ENCODE measurements at regions not wholly inside any gene's neighbourhood (a gene's known extent, or its start where the extent isn't known, plus 50 kb on each side); places are given as distances from the start of the nearest gene placed in this dataset.
"Not testable (repeated sequence)": the region's sequence is repeated elsewhere in the genome, so short reads cannot be mapped to it uniquely, and the experiment has no call there.

GRCh38 chr12:9449181-9449580 lies 158.5 kb downstream of the KLRB1 start:
- DNase-seq = no peak

DNA sequence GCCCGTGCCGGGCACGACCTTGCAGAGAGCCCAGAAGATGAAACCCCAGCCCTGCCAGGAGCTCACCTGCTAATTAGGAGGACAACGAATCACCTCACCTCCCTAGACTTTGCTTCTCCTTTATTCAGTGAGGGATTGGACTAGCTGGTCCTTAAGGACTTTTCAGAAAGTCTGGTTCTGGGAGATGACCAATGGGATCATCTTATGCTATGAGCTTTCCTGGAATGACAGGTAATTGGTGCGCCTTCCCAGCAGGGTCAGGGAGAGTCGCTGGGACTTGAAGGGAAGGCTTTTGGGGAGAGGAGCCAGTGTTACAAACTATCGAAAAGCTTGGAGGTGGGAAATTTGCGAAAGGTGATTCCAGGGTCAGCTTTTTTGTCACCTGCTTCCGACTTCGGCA lies 159.1 kb downstream of the KLRB1 start:
- DNase-seq = not testable (repeated sequence)

- peak; percentile 85 for DNase-seq
Observed at GRCh38 chr12:9447791-9448614, 159.7 kb downstream of the KLRB1 start.

GRCh38 chr12:9446883-9447761 lies 160.6 kb downstream of the KLRB1 start:
- DNase-seq = not testable (repeated sequence)

GRCh38 chr12:9440428-9440827 lies 167.3 kb downstream of the KLRB1 start:
- DNase-seq = not testable (repeated sequence)

DNA sequence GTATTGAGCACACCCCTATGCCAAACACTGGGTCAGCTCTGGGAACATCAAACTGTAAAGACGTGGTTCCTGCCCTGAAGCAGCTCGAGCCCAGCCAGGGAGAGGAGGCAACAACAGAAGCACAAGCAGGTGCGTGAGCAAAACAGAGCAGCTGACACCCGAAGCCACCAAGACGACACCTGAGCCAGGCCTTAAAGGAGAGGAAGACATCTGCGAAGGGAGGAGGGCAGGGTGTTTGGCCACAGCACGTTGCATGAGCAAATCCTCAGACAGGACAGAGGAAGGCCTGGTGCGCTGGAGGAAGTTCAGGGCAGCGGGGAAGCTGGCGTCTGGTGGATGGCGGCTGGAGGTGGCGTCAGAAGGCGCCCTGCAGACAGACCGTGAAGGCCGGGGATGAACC lies 172.0 kb downstream of the KLRB1 start:
- DNase-seq = not testable (repeated sequence)

DNA sequence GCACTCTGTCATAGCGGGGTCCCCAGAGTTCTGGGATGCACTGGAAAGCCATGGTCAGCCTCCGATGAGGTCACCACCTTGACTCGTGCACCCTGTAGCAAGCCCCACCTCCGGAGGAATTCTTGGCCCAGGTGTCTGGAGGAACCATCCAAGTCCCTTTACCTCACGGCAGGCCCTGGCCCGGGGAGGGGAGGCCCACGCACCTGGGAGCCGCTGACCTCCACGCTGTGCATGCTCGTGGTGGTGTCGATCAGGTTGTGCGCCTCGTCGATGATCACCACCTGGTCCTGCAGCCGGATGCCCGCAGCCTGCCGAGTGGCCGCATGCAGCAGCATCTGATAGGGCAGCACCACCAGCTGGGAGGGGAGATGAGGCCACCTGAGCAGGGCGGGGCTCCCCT lies 177.3 kb downstream of the KLRB1 start:
- not testable (repeated sequence) for DNase-seq

GRCh38 chr12:9428856-9429255 lies 178.9 kb downstream of the KLRB1 start:
- not testable (repeated sequence) for DNase-seq

- DNase-seq = not testable (repeated sequence)
Observed at GRCh38 chr12:9425429-9425828, 182.3 kb downstream of the KLRB1 start.

DNA sequence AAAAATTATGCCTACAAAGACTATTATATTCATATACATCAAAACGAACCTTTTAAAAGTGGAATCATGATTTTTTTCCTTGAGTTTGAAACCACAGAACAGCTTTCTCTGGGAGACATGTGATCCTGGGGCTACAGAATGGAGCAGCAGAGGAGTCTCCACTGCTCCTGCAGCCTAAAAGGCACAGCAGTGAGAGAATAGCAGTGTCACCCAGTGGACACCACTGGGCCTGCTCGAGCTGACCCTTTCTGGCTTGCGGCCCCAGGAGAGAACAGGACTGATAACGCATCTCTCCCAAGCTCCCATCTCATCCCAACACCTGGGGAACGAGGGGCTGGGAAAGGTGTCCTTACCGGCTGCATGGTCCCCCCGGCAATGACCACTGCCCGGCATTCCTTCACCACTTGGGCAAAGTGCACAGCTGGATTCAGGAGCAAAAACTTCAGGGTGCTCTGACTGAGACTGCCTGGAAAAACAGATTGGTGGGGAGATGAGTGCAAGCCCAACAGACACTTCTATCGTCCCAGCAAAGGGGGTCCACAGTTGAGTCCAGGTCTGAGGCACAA lies 183.5 kb downstream of the KLRB1 start:
- DNase-seq = not testable (repeated sequence)

GRCh38 chr12:9422689-9423088 lies 185.0 kb downstream of the KLRB1 start:
- not testable (repeated sequence) for DNase-seq

DNA sequence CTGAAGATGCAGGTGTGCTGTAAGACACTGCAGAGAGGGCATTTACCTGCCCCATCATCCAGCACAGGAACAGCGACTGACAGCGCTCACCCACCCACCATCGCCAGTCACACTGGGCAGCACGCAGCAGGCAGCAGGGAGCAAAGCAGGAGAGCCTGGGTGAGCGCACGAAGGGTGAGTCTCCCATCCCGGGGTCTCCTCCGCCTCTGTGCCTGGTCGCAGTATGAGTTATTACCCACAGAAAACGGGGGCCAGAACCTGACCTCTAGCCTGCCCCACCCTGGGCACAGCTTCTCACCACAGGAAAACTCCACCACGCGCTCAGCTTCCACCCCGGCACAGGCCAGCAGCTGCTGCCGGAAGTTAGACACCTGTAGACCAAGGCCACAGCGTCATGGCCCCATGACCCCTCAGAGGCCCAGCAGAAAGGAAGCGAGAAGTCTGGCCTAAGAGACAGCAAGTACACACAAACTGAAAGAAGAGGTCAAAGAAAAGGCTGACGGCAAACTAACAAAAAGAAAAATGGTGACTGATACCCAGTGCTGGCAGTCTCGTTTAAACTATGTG lies 186.1 kb downstream of the KLRB1 start:
- DNase-seq = not testable (repeated sequence)

GRCh38 chr12:9420817-9421519 lies 186.7 kb downstream of the KLRB1 start:
- not testable (repeated sequence) for DNase-seq

DNA sequence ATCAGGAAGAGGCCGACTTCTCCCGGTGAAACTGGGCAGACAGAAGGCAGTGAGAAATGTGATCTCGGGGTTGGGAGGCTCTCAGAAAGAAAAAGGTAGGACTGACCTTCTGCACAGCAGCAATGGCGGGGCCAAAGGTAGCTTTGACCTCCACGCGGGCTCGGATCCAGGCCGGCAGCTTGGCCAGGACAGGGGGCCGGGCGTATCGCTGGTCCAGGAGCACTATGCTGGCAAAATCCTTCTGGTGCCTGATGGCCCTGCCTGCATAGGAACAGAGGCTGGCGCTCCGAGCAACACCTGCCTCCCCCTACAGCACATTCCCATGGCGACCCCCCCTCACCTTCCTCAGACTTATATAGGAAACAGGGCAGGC lies 189.1 kb downstream of the KLRB1 start:
- DNase-seq = not testable (repeated sequence)

GRCh38 chr12:9417947-9418668 lies 189.6 kb downstream of the KLRB1 start:
- not testable (repeated sequence) for DNase-seq

DNA sequence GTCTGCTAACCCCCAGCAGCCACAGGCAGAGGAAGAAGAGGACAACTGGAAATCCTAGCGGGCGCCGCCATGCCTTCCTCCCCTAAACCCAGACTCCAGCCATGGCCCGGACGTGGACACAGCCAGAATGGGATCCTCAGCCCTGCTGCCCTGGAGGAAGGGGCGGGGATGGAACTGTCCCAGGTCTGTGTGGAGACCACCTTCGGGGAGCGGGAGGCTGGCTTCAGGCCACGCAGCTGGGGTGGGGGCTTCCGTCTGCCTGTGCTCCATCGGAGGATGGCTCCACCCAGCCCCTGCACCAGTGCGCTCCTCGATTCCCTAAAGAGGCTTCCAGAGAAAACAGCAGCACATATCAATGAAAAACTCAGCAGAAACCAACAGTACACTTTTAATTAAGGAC lies 190.4 kb downstream of the KLRB1 start:
- not testable (repeated sequence) for DNase-seq

GRCh38 chr12:9416346-9416745 lies 191.4 kb downstream of the KLRB1 start:
- DNase-seq = not testable (repeated sequence)

GRCh38 chr12:9415898-9416297 lies 191.8 kb downstream of the KLRB1 start:
- DNase-seq = not testable (repeated sequence)

GRCh38 chr12:9413862-9414261 lies 193.9 kb downstream of the KLRB1 start:
- not testable (repeated sequence) for DNase-seq

DNA sequence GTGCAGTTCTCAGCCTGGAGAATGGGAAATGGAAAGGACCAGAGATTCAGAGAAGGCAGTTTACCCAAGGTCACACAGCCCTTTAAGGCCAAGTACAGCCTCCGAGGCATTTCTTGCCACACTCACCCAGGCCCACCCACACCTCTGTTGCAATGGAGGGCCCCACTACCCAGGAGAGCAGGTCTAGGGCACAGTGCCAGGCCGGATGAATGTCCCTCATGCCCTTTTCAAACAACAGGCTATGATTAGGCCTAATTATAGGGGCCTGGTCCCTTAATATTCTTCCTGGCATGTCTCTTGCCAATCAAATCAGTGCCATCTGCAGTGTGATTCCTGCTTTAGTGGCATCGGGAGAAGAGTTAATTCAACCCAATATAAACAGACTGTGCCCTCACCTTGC lies 195.3 kb downstream of the KLRB1 start:
- DNase-seq = not testable (repeated sequence)

- DNase-seq = not testable (repeated sequence)
Observed at GRCh38 chr12:9411616-9412268, 196.0 kb downstream of the KLRB1 start.
